Stimulated activated naive CD8-positive, alpha-beta T cell treated with anti-CD3 and anti-CD28 coated beads, Interleukin-15, amount 100 ng/mL, for 72 hours (primary cell): ENCODE measurements at regions not wholly inside any gene's neighbourhood (a gene's known extent, or its start where the extent isn't known, plus 50 kb on each side); places are given as distances from the start of the nearest gene placed in this dataset.

Experiments used
- ATAC-seq: fragments of 150-1000 bp; cut with Tn5 transposase; 2 replicates; pipeline ENCODE4 v1.10.0; 2021; ENCODE audit warnings: mild to moderate bottlenecking, moderate library complexity
- DNase-seq, 2 donors: peaks; one replicate each; pipeline ENCODE4 v3.0.0; 2021 to 2022
- H3K27ac Mint-ChIP-seq, 2 donors: one replicate each; pipeline ENCODE4 v1.8.0; 2022; ENCODE audit warnings: mild to moderate bottlenecking in 2 of 2, mixed read lengths in 2 of 2, moderate library complexity in 2 of 2
- H3K27me3 Mint-ChIP-seq: one replicate; pipeline ENCODE4 v1.8.0; 2022; ENCODE audit warnings: mixed read lengths
- H3K4me1 Mint-ChIP-seq: one replicate; pipeline ENCODE4 v1.8.0; 2022; ENCODE audit warnings: mild to moderate bottlenecking, mixed read lengths
- H3K4me3 Mint-ChIP-seq, 2 donors: one replicate each; pipeline ENCODE4 v1.8.0; 2022; ENCODE audit warnings: mild to moderate bottlenecking in 2 of 2, mixed read lengths in 2 of 2, moderate library complexity in 1 of 2
- H3K9me3 Mint-ChIP-seq, 2 donors: one replicate each; pipeline ENCODE4 v1.8.0; 2022; ENCODE audit warnings: mixed read lengths in 2 of 2

GRCh38 chr2:12928197-12928774 lies 211.6 kb downstream of the TRIB2 start:
- Mint-ChIP-seq H3K4me1 (peaks cover 5% of the 10 kb centered on the region), H3K27me3 (peaks cover 15% of the 10 kb centered on the region), H3K4me3 (no peak overlapping the region), H3K27ac (no peak overlapping the region), H3K9me3 (no peaks in the 10 kb centered on the region)
- DNase-seq (no peak), ATAC-seq (peak; percentile 55)

GRCh38 chr2:12928775-12929401 lies 212.2 kb downstream of the TRIB2 start:
- H3K27me3 Mint-ChIP-seq = peaks cover 16% of the 10 kb centered on the region
- H3K27ac Mint-ChIP-seq = no peak overlapping the region
- ATAC-seq = no peak
- peaks cover 5% of the 10 kb centered on the region for H3K4me1 Mint-ChIP-seq
- no peak overlapping the region for H3K4me3 Mint-ChIP-seq
- no peak for DNase-seq
- no peaks in the 10 kb centered on the region for H3K9me3 Mint-ChIP-seq

GRCh38 chr2:12929758-12930157 lies 213.0 kb downstream of the TRIB2 start:
- Mint-ChIP-seq H3K4me1 (peaks cover 5% of the 10 kb centered on the region), H3K4me3 (no peak overlapping the region), H3K27me3 (peaks cover 24% of the 10 kb centered on the region), H3K27ac (no peak overlapping the region), H3K9me3 (no peaks in the 10 kb centered on the region)
- ATAC-seq = no peak
- DNase-seq = no peak

GRCh38 chr2:12930391-12930790 lies 213.7 kb downstream of the TRIB2 start:
- ATAC-seq = no peak
- no peak overlapping the region for H3K27ac Mint-ChIP-seq
- DNase-seq = no peak
- H3K4me1 Mint-ChIP-seq = peaks cover 5% of the 10 kb centered on the region
- no peaks in the 10 kb centered on the region for H3K9me3 Mint-ChIP-seq
- peaks cover 31% of the 10 kb centered on the region for H3K27me3 Mint-ChIP-seq
- no peak overlapping the region for H3K4me3 Mint-ChIP-seq

- H3K27me3 Mint-ChIP-seq = peaks cover 34% of the 10 kb centered on the region
- no peak overlapping the region for H3K27ac Mint-ChIP-seq
- H3K4me1 Mint-ChIP-seq = peaks cover 5% of the 10 kb centered on the region
- no peaks in the 10 kb centered on the region for H3K9me3 Mint-ChIP-seq
- DNase-seq (no peak), ATAC-seq (peak; percentile 31)
- no peak overlapping the region for H3K4me3 Mint-ChIP-seq
Observed at GRCh38 chr2:12931186-12931844, 214.6 kb downstream of the TRIB2 start.

- H3K27me3 Mint-ChIP-seq = peaks cover 34% of the 10 kb centered on the region
- peaks cover 5% of the 10 kb centered on the region for H3K4me1 Mint-ChIP-seq
- ATAC-seq (no peak), DNase-seq (no peak)
- H3K27ac Mint-ChIP-seq = no peak overlapping the region
- H3K9me3 Mint-ChIP-seq = no peaks in the 10 kb centered on the region
- H3K4me3 Mint-ChIP-seq = no peak overlapping the region
Observed at GRCh38 chr2:12932192-12932591, 215.5 kb downstream of the TRIB2 start.

GRCh38 chr2:12934146-12934756 lies 217.5 kb downstream of the TRIB2 start:
- ATAC-seq = no peak
- Mint-ChIP-seq H3K4me1 (no peaks in the 10 kb centered on the region), H3K27ac (no peak overlapping the region), H3K9me3 (no peaks in the 10 kb centered on the region), H3K27me3 (peaks cover 23% of the 10 kb centered on the region), H3K4me3 (no peak overlapping the region)
- no peak for DNase-seq

GRCh38 chr2:12935222-12935621 lies 218.5 kb downstream of the TRIB2 start:
- Mint-ChIP-seq H3K4me3 (no peak overlapping the region), H3K27me3 (peaks cover 22% of the 10 kb centered on the region), H3K9me3 (no peaks in the 10 kb centered on the region), H3K4me1 (no peaks in the 10 kb centered on the region), H3K27ac (no peak overlapping the region)
- ATAC-seq (no peak), DNase-seq (no peak)

GRCh38 chr2:12935796-12936195 lies 219.1 kb downstream of the TRIB2 start:
- Mint-ChIP-seq H3K27ac (no peak overlapping the region), H3K4me1 (no peaks in the 10 kb centered on the region), H3K27me3 (peaks cover 22% of the 10 kb centered on the region), H3K9me3 (no peaks in the 10 kb centered on the region), H3K4me3 (no peak overlapping the region)
- no peak for ATAC-seq
- DNase-seq = no peak

- no peak overlapping the region for H3K4me3 Mint-ChIP-seq
- peaks cover 0 to 4% of the 10 kb centered on the region in 2 donors for H3K9me3 Mint-ChIP-seq
- no peaks in the 10 kb centered on the region for H3K4me1 Mint-ChIP-seq
- H3K27ac Mint-ChIP-seq = no peak overlapping the region
- no peak for DNase-seq
- no peak for ATAC-seq
- H3K27me3 Mint-ChIP-seq = peaks cover 10% of the 10 kb centered on the region
Observed at GRCh38 chr2:12941203-12941602, 224.5 kb downstream of the TRIB2 start.

GRCh38 chr2:12948231-12948960 lies 231.7 kb downstream of the TRIB2 start:
- H3K27ac Mint-ChIP-seq = no peak overlapping the region
- no peak overlapping the region for H3K4me3 Mint-ChIP-seq
- DNase-seq (no peak), ATAC-seq (peak; percentile 4)
- H3K4me1 Mint-ChIP-seq = peaks cover 25% of the 10 kb centered on the region
- peaks cover 50% of the 10 kb centered on the region for H3K27me3 Mint-ChIP-seq
- no peaks in the 10 kb centered on the region for H3K9me3 Mint-ChIP-seq

GRCh38 chr2:12948961-12949353 lies 232.2 kb downstream of the TRIB2 start:
- Mint-ChIP-seq H3K9me3 (no peaks in the 10 kb centered on the region), H3K27me3 (peaks cover 56% of the 10 kb centered on the region), H3K4me1 (peaks cover 25% of the 10 kb centered on the region), H3K27ac (no peak overlapping the region), H3K4me3 (no peak overlapping the region)
- ATAC-seq (peak; percentile 96), DNase-seq (peak; percentile 5 to 50)

- Mint-ChIP-seq H3K27me3 (peaks cover 59% of the 10 kb centered on the region), H3K9me3 (no peaks in the 10 kb centered on the region), H3K4me3 (no peak overlapping the region), H3K4me1 (peaks cover 25% of the 10 kb centered on the region), H3K27ac (no peak overlapping the region)
- peak; percentile 29 for ATAC-seq
- no peak for DNase-seq
Observed at GRCh38 chr2:12949406-12949805, 232.7 kb downstream of the TRIB2 start.

- Mint-ChIP-seq H3K9me3 (no peaks in the 10 kb centered on the region), H3K4me1 (peaks cover 25% of the 10 kb centered on the region), H3K27ac (peak overlapping the region in 1 of 2 donors; percentile 48), H3K4me3 (no peak overlapping the region), H3K27me3 (peaks cover 59% of the 10 kb centered on the region)
- ATAC-seq (no peak), DNase-seq (no peak)
Observed at GRCh38 chr2:12950174-12950573, 233.4 kb downstream of the TRIB2 start.

GRCh38 chr2:12950957-12951656 lies 234.4 kb downstream of the TRIB2 start:
- no peak overlapping the region for H3K27ac Mint-ChIP-seq
- no peak overlapping the region for H3K4me3 Mint-ChIP-seq
- H3K4me1 Mint-ChIP-seq = peaks cover 25% of the 10 kb centered on the region
- DNase-seq (no peak), ATAC-seq (no peak)
- peaks cover 52% of the 10 kb centered on the region for H3K27me3 Mint-ChIP-seq
- no peaks in the 10 kb centered on the region for H3K9me3 Mint-ChIP-seq
